ENCODE measurements at regions not wholly inside any gene's neighbourhood (a gene's known extent, or its start where the extent isn't known, plus 50 kb on each side); places are given as distances from the start of the nearest gene placed in this dataset.

DNA sequence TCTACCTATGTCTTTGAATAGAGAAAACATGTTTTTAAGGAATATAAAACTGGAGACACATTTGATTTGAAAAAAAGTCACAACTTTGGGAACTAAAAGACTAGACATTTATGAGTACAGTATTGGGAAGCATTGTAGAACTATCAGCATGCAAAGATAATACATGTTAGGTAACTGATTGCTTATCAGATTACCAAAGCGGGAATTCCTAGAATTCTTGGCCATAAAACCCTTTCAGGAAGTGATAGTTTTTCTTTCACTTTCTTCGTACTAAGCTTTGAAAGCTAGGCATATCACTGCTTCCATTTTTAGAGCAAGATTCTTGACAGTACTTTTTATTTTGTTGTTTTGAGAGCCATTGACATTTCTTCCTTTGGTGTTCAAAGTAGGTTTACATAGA, 646.6 kb upstream of the PITX2 start:
- TF ChIP-seq POLR2AphosphoS5 (IDR thresholded peaks at IDR 0.05; ENCODE audit: borderline replicate concordance, low read depth, low read length) (no peak), FOXP2 (optimal IDR thresholded peaks at IDR 0.05; ENCODE audit: control extremely low read depth, extremely low read length, insufficient read depth) (no peak), EZH2 (IDR thresholded peaks at IDR 0.05) (no peak)
- Histone ChIP-seq H3K4me3 (no peak overlapping the region), H3K27ac (no peak overlapping the region), H3K9me3 (ENCODE audit: low read depth, low read length) (no peaks in the 10 kb centered on the region), H3K36me3 (ENCODE audit: insufficient read depth, low read length) (no peaks in the 10 kb centered on the region), H3K9ac (ENCODE audit: insufficient read length) (no peak overlapping the region)
- no peak for DNase-seq (ENCODE audit: low read depth, low spot score)

DNA sequence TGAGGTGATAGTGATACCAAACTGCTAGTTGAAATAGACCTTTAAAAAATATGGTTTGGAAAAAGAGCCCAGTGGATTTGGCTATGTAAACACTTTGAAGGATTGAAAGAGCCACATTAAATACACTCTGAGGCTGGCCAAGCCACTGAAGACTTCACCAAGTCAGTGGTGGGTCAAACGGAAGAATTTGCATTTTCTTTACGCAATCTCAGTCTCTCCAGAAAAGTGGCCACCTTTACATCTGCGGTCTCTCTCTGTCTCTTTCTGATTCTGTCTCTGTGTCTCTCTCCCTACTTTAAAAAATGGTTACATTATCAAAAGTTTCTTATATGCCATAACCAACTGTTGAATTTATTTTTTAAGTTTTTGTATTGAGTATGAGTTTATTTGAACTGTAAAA, 651.2 kb upstream of the PITX2 start:
- Histone ChIP-seq H3K4me3 (no peak overlapping the region), H3K27ac (no peak overlapping the region), H3K9me3 (ENCODE audit: low read depth, low read length) (no peaks in the 10 kb centered on the region), H3K36me3 (ENCODE audit: insufficient read depth, low read length) (no peaks in the 10 kb centered on the region), H3K9ac (ENCODE audit: insufficient read length) (no peak overlapping the region)
- no peak for DNase-seq (ENCODE audit: low read depth, low spot score)
- TF ChIP-seq EZH2 (IDR thresholded peaks at IDR 0.05) (no peak), POLR2AphosphoS5 (IDR thresholded peaks at IDR 0.05; ENCODE audit: borderline replicate concordance, low read depth, low read length) (no peak)

DNA sequence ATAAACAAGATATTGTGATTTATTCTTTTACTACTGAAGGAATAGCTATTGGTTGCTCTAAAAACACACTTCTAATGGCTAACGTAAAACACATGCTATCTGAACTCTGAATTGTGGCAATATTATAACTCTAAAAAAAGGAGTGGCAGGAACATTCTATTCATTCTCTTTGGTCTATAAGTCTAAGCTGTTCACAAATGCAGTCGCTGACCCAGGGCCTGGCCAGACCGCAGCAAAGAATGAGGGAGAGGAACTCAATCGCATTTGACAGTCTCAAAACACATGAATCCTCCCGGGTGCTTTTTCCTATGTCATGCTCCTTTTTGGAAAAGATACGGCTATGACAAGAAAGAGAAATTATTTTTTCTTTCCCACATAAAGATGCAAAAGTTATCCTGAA, 651.6 kb upstream of the PITX2 start:
- H3K36me3 ChIP-seq (ENCODE audit: insufficient read depth, low read length) = no peaks in the 10 kb centered on the region
- no peaks in the 10 kb centered on the region for H3K9me3 ChIP-seq (ENCODE audit: low read depth, low read length)
- TF ChIP-seq POLR2AphosphoS5 (IDR thresholded peaks at IDR 0.05; ENCODE audit: borderline replicate concordance, low read depth, low read length) = no peak
- TF ChIP-seq EZH2 (IDR thresholded peaks at IDR 0.05) = no peak
- TF ChIP-seq FOXP2 (optimal IDR thresholded peaks at IDR 0.05; ENCODE audit: control extremely low read depth, extremely low read length, insufficient read depth) = no peak
- no peak overlapping the region for H3K27ac ChIP-seq
- no peak for DNase-seq (ENCODE audit: low read depth, low spot score)
- H3K9ac ChIP-seq (ENCODE audit: insufficient read length) = no peak overlapping the region
- H3K4me3 ChIP-seq = no peak overlapping the region

DNA sequence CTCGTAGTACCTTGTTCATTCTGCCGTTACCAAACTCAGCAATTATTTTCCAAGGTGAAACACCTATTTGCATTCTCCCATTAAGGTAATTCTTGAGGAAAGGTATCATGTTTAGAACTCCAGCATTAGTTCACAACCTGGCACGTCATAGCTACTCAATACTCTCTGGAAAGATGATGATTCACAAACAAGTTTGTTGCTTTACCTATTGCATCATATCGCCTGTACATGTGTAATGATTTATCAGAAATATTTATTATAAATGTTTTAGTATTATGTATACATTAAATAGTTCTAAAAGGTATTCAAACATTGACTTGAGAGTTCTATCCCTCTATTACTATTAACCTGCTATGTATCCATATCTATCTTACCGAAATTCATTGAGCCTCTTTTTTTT, 658.3 kb upstream of the PITX2 start:
- TF ChIP-seq POLR2AphosphoS5 (IDR thresholded peaks at IDR 0.05; ENCODE audit: borderline replicate concordance, low read depth, low read length) (no peak), EZH2 (IDR thresholded peaks at IDR 0.05) (no peak), FOXP2 (optimal IDR thresholded peaks at IDR 0.05; ENCODE audit: control extremely low read depth, extremely low read length, insufficient read depth) (no peak)
- Histone ChIP-seq H3K4me3 (no peak overlapping the region), H3K9me3 (ENCODE audit: low read depth, low read length) (no peaks in the 10 kb centered on the region), H3K27ac (no peak overlapping the region), H3K36me3 (ENCODE audit: insufficient read depth, low read length) (no peaks in the 10 kb centered on the region), H3K9ac (ENCODE audit: insufficient read length) (no peak overlapping the region)
- no peak for DNase-seq (ENCODE audit: low read depth, low spot score)

DNA sequence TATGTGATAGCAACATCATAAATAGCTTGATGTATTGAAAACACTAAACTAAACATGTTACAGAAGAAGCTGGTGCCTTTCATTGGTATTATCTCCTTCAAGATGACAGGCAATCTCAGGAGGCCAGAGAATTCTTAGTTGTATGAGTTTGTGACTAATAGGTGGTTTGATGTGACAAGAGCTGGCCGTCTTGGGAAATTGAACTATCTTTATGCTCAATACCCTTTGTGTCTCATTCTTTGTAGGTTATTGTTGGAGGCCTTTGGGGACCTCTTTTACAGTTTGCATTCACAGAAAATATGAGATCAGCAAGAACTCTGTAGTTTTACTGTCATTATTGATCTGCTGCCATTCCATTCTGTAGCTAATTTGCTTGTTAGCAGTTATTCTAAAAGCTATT, 659.2 kb upstream of the PITX2 start:
- no peak for TF ChIP-seq EZH2 (IDR thresholded peaks at IDR 0.05)
- TF ChIP-seq POLR2AphosphoS5 (IDR thresholded peaks at IDR 0.05; ENCODE audit: borderline replicate concordance, low read depth, low read length) = no peak
- TF ChIP-seq FOXP2 (optimal IDR thresholded peaks at IDR 0.05; ENCODE audit: control extremely low read depth, extremely low read length, insufficient read depth) = no peak
- no peak for DNase-seq (ENCODE audit: low read depth, low spot score)
- Histone ChIP-seq H3K9ac (ENCODE audit: insufficient read length) (no peak overlapping the region), H3K27ac (no peak overlapping the region), H3K4me3 (no peak overlapping the region), H3K36me3 (ENCODE audit: insufficient read depth, low read length) (no peaks in the 10 kb centered on the region), H3K9me3 (ENCODE audit: low read depth, low read length) (no peaks in the 10 kb centered on the region)

GRCh38 chr4:111283066-111283677, 660.3 kb upstream of the PITX2 start:
- no peak overlapping the region for H3K27ac ChIP-seq
- DNase-seq (ENCODE audit: low read depth, low spot score) = peak; percentile 24
- H3K4me3 ChIP-seq = no peak overlapping the region
- H3K9ac ChIP-seq (ENCODE audit: insufficient read length) = no peak overlapping the region
- no peak for TF ChIP-seq EZH2 (IDR thresholded peaks at IDR 0.05)
- no peak for TF ChIP-seq POLR2AphosphoS5 (IDR thresholded peaks at IDR 0.05; ENCODE audit: borderline replicate concordance, low read depth, low read length)
- TF ChIP-seq FOXP2 (optimal IDR thresholded peaks at IDR 0.05; ENCODE audit: control extremely low read depth, extremely low read length, insufficient read depth) = no peak
- no peaks in the 10 kb centered on the region for H3K36me3 ChIP-seq (ENCODE audit: insufficient read depth, low read length)
- H3K9me3 ChIP-seq (ENCODE audit: low read depth, low read length) = no peaks in the 10 kb centered on the region

- Histone ChIP-seq H3K27ac (no peak overlapping the region), H3K9ac (ENCODE audit: insufficient read length) (no peak overlapping the region), H3K36me3 (ENCODE audit: insufficient read depth, low read length) (no peaks in the 10 kb centered on the region), H3K4me3 (no peak overlapping the region), H3K9me3 (ENCODE audit: low read depth, low read length) (no peaks in the 10 kb centered on the region)
- no peak for TF ChIP-seq EZH2 (IDR thresholded peaks at IDR 0.05)
- TF ChIP-seq FOXP2 (optimal IDR thresholded peaks at IDR 0.05; ENCODE audit: control extremely low read depth, extremely low read length, insufficient read depth) = no peak
- no peak for TF ChIP-seq POLR2AphosphoS5 (IDR thresholded peaks at IDR 0.05; ENCODE audit: borderline replicate concordance, low read depth, low read length)
- DNase-seq (ENCODE audit: low read depth, low spot score) = no peak
Measured at GRCh38 chr4:111296466-111296865, 673.6 kb upstream of the PITX2 start.

DNA sequence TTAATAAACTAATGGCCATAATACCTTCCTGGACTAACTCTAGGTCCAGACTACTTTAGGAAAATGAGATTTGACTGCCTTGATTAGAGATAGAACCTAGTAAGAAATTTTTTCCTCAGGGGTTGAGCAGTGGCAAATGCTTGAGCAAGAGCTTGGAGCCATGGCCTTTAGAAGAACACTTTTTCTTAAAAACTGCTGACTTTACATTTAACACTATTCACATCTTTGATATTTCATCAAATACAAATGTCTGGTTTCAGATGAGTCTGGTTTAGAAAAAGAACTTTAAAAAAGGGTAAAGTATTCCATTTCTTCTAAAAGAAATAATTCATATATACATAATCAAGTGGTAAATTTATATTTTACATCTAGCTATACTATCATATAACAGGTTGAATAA, 680.9 kb upstream of the PITX2 start:
- H3K4me3 ChIP-seq = no peak overlapping the region
- no peak for DNase-seq (ENCODE audit: low read depth, low spot score)
- no peaks in the 10 kb centered on the region for H3K36me3 ChIP-seq (ENCODE audit: insufficient read depth, low read length)
- no peaks in the 10 kb centered on the region for H3K9me3 ChIP-seq (ENCODE audit: low read depth, low read length)
- no peak overlapping the region for H3K27ac ChIP-seq
- no peak overlapping the region for H3K9ac ChIP-seq (ENCODE audit: insufficient read length)
- TF ChIP-seq EZH2 (IDR thresholded peaks at IDR 0.05) = no peak
- no peak for TF ChIP-seq FOXP2 (optimal IDR thresholded peaks at IDR 0.05; ENCODE audit: control extremely low read depth, extremely low read length, insufficient read depth)
- no peak for TF ChIP-seq POLR2AphosphoS5 (IDR thresholded peaks at IDR 0.05; ENCODE audit: borderline replicate concordance, low read depth, low read length)

DNA sequence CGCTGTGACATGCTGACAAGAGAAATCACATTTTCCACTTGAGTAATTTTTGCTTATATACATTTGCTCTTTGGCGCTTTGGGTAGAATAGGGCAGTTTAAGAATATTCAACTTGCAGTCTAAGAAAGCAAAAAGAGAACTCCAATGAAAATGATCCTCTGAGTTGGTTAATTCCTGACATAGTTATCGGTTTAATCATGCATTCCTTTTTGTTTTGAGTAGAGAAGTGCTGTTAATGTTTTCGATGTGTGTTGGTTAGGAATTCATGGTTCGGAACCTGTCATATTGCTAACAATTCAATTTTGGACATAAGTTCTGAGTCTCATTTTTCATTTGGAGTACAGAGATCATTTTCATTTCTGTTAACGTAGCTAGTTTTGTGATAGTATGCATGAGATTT, 700.6 kb upstream of the PITX2 start:
- TF ChIP-seq EZH2 (IDR thresholded peaks at IDR 0.05) (no peak), FOXP2 (optimal IDR thresholded peaks at IDR 0.05; ENCODE audit: control extremely low read depth, extremely low read length, insufficient read depth) (no peak), POLR2AphosphoS5 (IDR thresholded peaks at IDR 0.05; ENCODE audit: borderline replicate concordance, low read depth, low read length) (no peak)
- no peak for DNase-seq (ENCODE audit: low read depth, low spot score)
- Histone ChIP-seq H3K9ac (ENCODE audit: insufficient read length) (no peak overlapping the region), H3K36me3 (ENCODE audit: insufficient read depth, low read length) (no peaks in the 10 kb centered on the region), H3K4me3 (no peak overlapping the region), H3K27ac (no peak overlapping the region), H3K9me3 (ENCODE audit: low read depth, low read length) (no peaks in the 10 kb centered on the region; the same call in 1 of the 2 replicates)

Data from SK-N-MC (cell line).